Hepatocyte (in vitro differentiated cells): ENCODE measurements at regions not wholly inside any gene's neighbourhood (a gene's known extent, or its start where the extent isn't known, plus 50 kb on each side); places are given as distances from the start of the nearest gene placed in this dataset.
"Not testable (repeated sequence)": the region's sequence is repeated elsewhere in the genome, so short reads cannot be mapped to it uniquely, and the experiment has no call there.

Experiments used
- CTCF ChIP-seq: fragments of 200-600 bp; sonication (generic); IDR thresholded peaks from 2 replicates; pipeline ENCODE4 v1.5.1; 2016; ENCODE audit warnings: antibody characterized with exemption, mild to moderate bottlenecking; ENCODE audit not compliant: poor library complexity
- EZH2 ChIP-seq: fragments of 200-600 bp; sonication (generic); IDR thresholded peaks from 2 replicates; pipeline ENCODE4 v1.6.1; 2016; ENCODE audit warnings: antibody characterized with exemption, mild to moderate bottlenecking, borderline replicate concordance
- EZH2phosphoT487 ChIP-seq: fragments of 200-600 bp; sonication (generic); IDR thresholded peaks from one replicate; pipeline ENCODE4 v1.6.1; 2018; ENCODE audit warnings: antibody characterized with exemption, mild to moderate bottlenecking, low read depth, moderate library complexity; ENCODE audit not compliant: unreplicated experiment, severe bottlenecking

DNA sequence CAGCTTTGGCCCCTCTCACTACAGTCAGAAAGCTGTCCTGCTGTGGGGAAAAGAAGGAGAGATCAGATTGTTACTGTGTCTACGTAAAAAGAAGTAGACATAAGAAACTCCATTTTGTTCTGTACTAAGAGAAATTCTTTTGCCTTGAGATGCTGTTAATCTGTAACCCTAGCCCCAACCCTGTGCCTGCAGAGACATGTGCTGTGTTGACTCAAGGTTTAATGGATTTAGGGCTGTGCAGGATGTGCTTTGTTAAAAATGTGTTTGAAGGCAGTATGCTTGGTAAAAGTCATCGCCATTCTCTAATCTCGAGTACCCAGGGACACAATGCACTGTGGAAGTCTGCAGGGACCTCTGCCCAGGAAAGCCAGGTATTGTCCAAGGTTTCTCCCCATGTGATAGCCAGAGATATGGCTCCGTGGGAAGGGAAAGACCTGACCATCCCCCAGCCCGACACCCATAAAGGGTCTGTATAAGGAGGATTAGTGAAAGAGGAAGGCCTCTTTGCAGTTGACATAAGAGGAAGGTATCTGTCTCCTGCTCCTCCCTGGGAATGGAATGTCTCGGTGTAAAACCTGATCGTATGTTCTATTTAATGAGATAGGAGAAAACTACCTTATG, 263.9 kb downstream of the LMX1A start:
- not testable (repeated sequence) for TF ChIP-seq CTCF, EZH2, EZH2phosphoT487
